ENCODE measurements at regions not wholly inside any gene's neighbourhood (a gene's known extent, or its start where the extent isn't known, plus 50 kb on each side); places are given as distances from the start of the nearest gene placed in this dataset.
"Not testable (repeated sequence)": the region's sequence is repeated elsewhere in the genome, so short reads cannot be mapped to it uniquely, and the experiment has no call there.

DNA sequence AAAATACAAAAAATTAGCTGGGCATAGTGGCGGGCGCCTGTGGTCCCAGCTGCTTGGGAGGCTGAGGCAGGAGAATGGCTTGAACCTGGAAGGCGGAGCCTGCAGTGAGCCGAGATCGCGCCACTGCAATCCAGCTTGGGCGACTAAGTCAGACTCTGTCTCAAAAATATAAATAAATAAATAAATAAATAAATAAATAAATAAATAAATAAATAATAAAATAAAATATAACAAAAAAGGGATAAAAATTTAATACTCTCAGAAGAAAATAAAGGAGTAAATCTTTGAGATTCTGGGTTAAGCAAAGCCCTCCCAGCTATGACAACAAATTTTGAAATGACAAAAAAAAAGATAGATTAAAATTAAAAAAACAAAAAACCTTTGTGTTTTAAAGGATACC, 525.7 kb upstream of the CYLC2 start:
- not testable (repeated sequence) for H3K14ac ChIP-seq (ENCODE audit: low read length in 2 of 2); H2BK15ac ChIP-seq (ENCODE audit: low read depth, poor library complexity, severe bottlenecking); H4K8ac ChIP-seq (ENCODE audit: low read length); H4K91ac ChIP-seq (ENCODE audit: low read length); H3K79me1 ChIP-seq (replicated peaks; ENCODE audit: low read length, poor library complexity, severe bottlenecking); H3K23ac ChIP-seq (ENCODE audit: low read length in 2 of 2); H3K9ac ChIP-seq (ENCODE audit: low read length); H2BK5ac ChIP-seq (ENCODE audit: low read depth, low read length, poor library complexity, severe bottlenecking); H3K18ac ChIP-seq (ENCODE audit: low read depth in 1 of 2, low read length in 2 of 2); H2BK12ac ChIP-seq (ENCODE audit: low read length in 2 of 2); H2AK5ac ChIP-seq (ENCODE audit: low read length, severe bottlenecking); H2BK120ac ChIP-seq (ENCODE audit: low read depth, low read length); DNase-seq; H3K4ac ChIP-seq (ENCODE audit: low read depth in 1 of 2, low read length in 2 of 2); H3K4me2 ChIP-seq (ENCODE audit: low read length, poor library complexity, severe bottlenecking); H3K9me3 ChIP-seq (ENCODE audit: control insufficient read depth, low read length); H3K27me3 ChIP-seq (ENCODE audit: control insufficient read depth in 1 of 2, insufficient read depth in 1 of 2, low read length in 2 of 2); H3K4me3 ChIP-seq (ENCODE audit: insufficient read depth in 1 of 2, low read depth in 1 of 2, low read length in 2 of 2); H3K4me1 ChIP-seq (ENCODE audit: control insufficient read depth, insufficient read depth, low read depth, low read length); H3K27ac ChIP-seq (ENCODE audit: low read length, poor library complexity, severe bottlenecking); H2AFZ ChIP-seq (ENCODE audit: low read depth, low read length); H3K36me3 ChIP-seq (ENCODE audit: control insufficient read depth in 1 of 2, insufficient read depth in 2 of 2, low read depth in 1 of 2, low read length in 2 of 2)
- WGBS: 83% methylated on average over 1 of the region's 7 CpGs

DNA sequence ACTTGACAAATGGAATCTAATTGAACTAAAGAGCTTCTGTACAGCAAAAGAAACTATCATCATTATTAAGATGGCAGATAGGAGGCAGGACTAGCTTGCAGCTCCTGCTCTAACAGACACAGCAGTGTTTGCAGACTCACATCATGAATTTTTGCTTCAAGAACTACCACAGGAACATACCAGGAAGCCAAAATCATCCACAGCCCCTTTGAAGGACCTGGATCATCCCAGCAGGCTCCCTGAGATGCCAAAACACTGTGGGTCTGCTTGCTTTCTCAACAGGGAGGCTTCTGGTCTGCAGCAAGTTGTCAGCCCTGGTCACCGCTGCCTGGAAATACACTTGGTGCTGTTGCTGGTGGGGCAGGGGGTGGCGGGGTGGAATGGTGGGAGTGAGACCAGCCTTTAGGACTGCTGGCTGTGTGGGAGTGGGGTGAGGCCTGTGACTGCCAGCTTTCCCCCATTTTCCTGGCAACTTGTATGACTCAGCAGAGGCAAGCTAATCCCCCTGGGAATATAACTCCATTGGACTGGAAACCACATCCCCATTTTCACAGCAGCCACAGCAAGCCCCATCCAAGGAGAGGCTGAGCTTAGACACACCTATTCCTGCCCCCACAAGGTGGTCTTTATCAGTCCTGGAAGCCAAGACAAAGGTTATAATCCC, 533.8 kb upstream of the CYLC2 start:
- H3K23ac ChIP-seq (ENCODE audit: low read length in 2 of 2): no peak overlapping the region
- H3K18ac ChIP-seq (ENCODE audit: low read depth in 1 of 2, low read length in 2 of 2): no peak overlapping the region
- H2AFZ ChIP-seq (ENCODE audit: low read depth, low read length): no peak overlapping the region
- no peak overlapping the region for H4K91ac ChIP-seq (ENCODE audit: low read length)
- H2BK5ac ChIP-seq (ENCODE audit: low read depth, low read length, poor library complexity, severe bottlenecking): no peak overlapping the region
- H2BK15ac ChIP-seq (ENCODE audit: low read depth, poor library complexity, severe bottlenecking): no peak overlapping the region
- H3K27me3 ChIP-seq (ENCODE audit: control insufficient read depth in 1 of 2, insufficient read depth in 1 of 2, low read length in 2 of 2): no peaks in the 10 kb centered on the region
- H3K27ac ChIP-seq (ENCODE audit: low read length, poor library complexity, severe bottlenecking): no peak overlapping the region
- H3K79me1 ChIP-seq (replicated peaks; ENCODE audit: low read length, poor library complexity, severe bottlenecking): no peaks in the 10 kb centered on the region
- no peak overlapping the region for H2BK12ac ChIP-seq (ENCODE audit: low read length in 2 of 2)
- no peak overlapping the region for H2BK120ac ChIP-seq (ENCODE audit: low read depth, low read length)
- no peaks in the 10 kb centered on the region for H3K4me1 ChIP-seq (ENCODE audit: control insufficient read depth, insufficient read depth, low read depth, low read length)
- no peak for DNase-seq
- H3K4ac ChIP-seq (ENCODE audit: low read depth in 1 of 2, low read length in 2 of 2): no peak overlapping the region
- no peak overlapping the region for H3K14ac ChIP-seq (ENCODE audit: low read length in 2 of 2)
- H3K4me3 ChIP-seq (ENCODE audit: insufficient read depth in 1 of 2, low read depth in 1 of 2, low read length in 2 of 2): no peak overlapping the region
- H3K4me2 ChIP-seq (ENCODE audit: low read length, poor library complexity, severe bottlenecking): no peak overlapping the region
- H2AK5ac ChIP-seq (ENCODE audit: low read length, severe bottlenecking): no peak overlapping the region
- H4K8ac ChIP-seq (ENCODE audit: low read length): no peak overlapping the region
- WGBS: 82% methylated on average over 1 of the region's 2 CpGs
- no peak overlapping the region for H3K9ac ChIP-seq (ENCODE audit: low read length)
- H3K9me3 ChIP-seq (ENCODE audit: control insufficient read depth, low read length): no peaks in the 10 kb centered on the region
- no peaks in the 10 kb centered on the region for H3K36me3 ChIP-seq (ENCODE audit: control insufficient read depth in 1 of 2, insufficient read depth in 2 of 2, low read depth in 1 of 2, low read length in 2 of 2)

DNA sequence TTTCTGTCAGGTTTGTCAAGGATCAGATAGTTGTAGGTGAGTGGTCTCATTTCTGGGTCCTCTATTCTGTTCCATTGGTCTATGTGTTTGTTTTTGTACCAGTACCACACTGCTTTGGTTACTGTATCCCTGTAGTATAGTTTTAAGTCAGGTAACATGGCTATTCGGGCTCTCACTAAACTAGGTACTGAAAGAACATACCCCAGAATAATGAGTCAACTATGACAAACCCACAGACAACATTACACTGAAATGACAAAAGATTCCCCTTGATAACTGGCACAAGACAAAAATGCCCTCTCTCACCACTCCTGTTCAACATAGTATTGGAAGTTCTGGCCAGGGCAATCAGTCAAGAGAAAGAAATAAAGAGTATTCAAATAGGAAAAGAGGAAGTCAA, 535.3 kb upstream of the CYLC2 start:
- H3K27me3 ChIP-seq (ENCODE audit: control insufficient read depth in 1 of 2, insufficient read depth in 1 of 2, low read length in 2 of 2): no peaks in the 10 kb centered on the region
- no peak overlapping the region for H4K91ac ChIP-seq (ENCODE audit: low read length)
- no peaks in the 10 kb centered on the region for H3K4me1 ChIP-seq (ENCODE audit: control insufficient read depth, insufficient read depth, low read depth, low read length)
- H2BK120ac ChIP-seq (ENCODE audit: low read depth, low read length): no peak overlapping the region
- no peaks in the 10 kb centered on the region for H3K36me3 ChIP-seq (ENCODE audit: control insufficient read depth in 1 of 2, insufficient read depth in 2 of 2, low read depth in 1 of 2, low read length in 2 of 2)
- no peak overlapping the region for H2BK15ac ChIP-seq (ENCODE audit: low read depth, poor library complexity, severe bottlenecking)
- no peak overlapping the region for H3K9ac ChIP-seq (ENCODE audit: low read length)
- no peak overlapping the region for H2AK5ac ChIP-seq (ENCODE audit: low read length, severe bottlenecking)
- H4K8ac ChIP-seq (ENCODE audit: low read length): no peak overlapping the region
- H3K23ac ChIP-seq (ENCODE audit: low read length in 2 of 2): no peak overlapping the region
- no peak overlapping the region for H3K27ac ChIP-seq (ENCODE audit: low read length, poor library complexity, severe bottlenecking)
- H3K18ac ChIP-seq (ENCODE audit: low read depth in 1 of 2, low read length in 2 of 2): no peak overlapping the region
- no peaks in the 10 kb centered on the region for H3K79me1 ChIP-seq (replicated peaks; ENCODE audit: low read length, poor library complexity, severe bottlenecking)
- H3K14ac ChIP-seq (ENCODE audit: low read length in 2 of 2): no peak overlapping the region
- no peaks in the 10 kb centered on the region for H3K9me3 ChIP-seq (ENCODE audit: control insufficient read depth, low read length)
- H3K4me2 ChIP-seq (ENCODE audit: low read length, poor library complexity, severe bottlenecking): no peak overlapping the region
- H2BK5ac ChIP-seq (ENCODE audit: low read depth, low read length, poor library complexity, severe bottlenecking): no peak overlapping the region
- 50% methylated on average over 1 of the region's 1 CpG for WGBS
- no peak overlapping the region for H3K4ac ChIP-seq (ENCODE audit: low read depth in 1 of 2, low read length in 2 of 2)
- no peak for DNase-seq
- no peak overlapping the region for H3K4me3 ChIP-seq (ENCODE audit: insufficient read depth in 1 of 2, low read depth in 1 of 2, low read length in 2 of 2)
- H2BK12ac ChIP-seq (ENCODE audit: low read length in 2 of 2): no peak overlapping the region
- H2AFZ ChIP-seq (ENCODE audit: low read depth, low read length): no peak overlapping the region

DNA sequence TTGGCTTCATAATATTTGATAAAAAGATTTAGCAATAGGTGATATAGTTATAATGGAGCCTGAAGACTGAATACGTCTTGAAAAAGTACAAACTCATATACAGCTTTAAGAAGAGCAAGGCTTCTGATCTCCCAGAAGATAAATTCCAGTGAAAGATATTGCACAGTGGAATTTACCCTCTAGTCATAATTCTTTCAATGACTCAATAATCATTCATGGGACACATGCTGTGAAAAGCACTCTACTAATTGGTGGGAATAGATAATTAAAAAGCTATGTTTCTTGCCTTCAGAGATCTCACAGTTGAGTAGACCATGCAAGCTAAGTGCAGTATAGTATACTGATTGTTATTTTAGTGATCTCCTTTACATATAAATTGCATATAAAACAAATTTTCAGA, 538.6 kb upstream of the CYLC2 start:
- Histone ChIP-seq H2BK5ac (ENCODE audit: low read depth, low read length, poor library complexity, severe bottlenecking) (no peak overlapping the region), H3K14ac (ENCODE audit: low read length in 2 of 2) (no peak overlapping the region), H3K9me3 (ENCODE audit: control insufficient read depth, low read length) (no peaks in the 10 kb centered on the region), H3K4ac (ENCODE audit: low read depth in 1 of 2, low read length in 2 of 2) (no peak overlapping the region), H3K4me2 (ENCODE audit: low read length, poor library complexity, severe bottlenecking) (no peak overlapping the region), H3K79me1 (replicated peaks; ENCODE audit: low read length, poor library complexity, severe bottlenecking) (no peaks in the 10 kb centered on the region), H2AK5ac (ENCODE audit: low read length, severe bottlenecking) (no peak overlapping the region), H3K27ac (ENCODE audit: low read length, poor library complexity, severe bottlenecking) (no peak overlapping the region), H4K8ac (ENCODE audit: low read length) (no peak overlapping the region), H2BK120ac (ENCODE audit: low read depth, low read length) (no peak overlapping the region), H3K36me3 (ENCODE audit: control insufficient read depth in 1 of 2, insufficient read depth in 2 of 2, low read depth in 1 of 2, low read length in 2 of 2) (no peaks in the 10 kb centered on the region), H3K18ac (ENCODE audit: low read depth in 1 of 2, low read length in 2 of 2) (no peak overlapping the region), H3K4me3 (ENCODE audit: insufficient read depth in 1 of 2, low read depth in 1 of 2, low read length in 2 of 2) (no peak overlapping the region), H2AFZ (ENCODE audit: low read depth, low read length) (no peak overlapping the region), H2BK12ac (ENCODE audit: low read length in 2 of 2) (no peak overlapping the region), H3K4me1 (ENCODE audit: control insufficient read depth, insufficient read depth, low read depth, low read length) (no peaks in the 10 kb centered on the region), H3K23ac (ENCODE audit: low read length in 2 of 2) (no peak overlapping the region), H3K27me3 (ENCODE audit: control insufficient read depth in 1 of 2, insufficient read depth in 1 of 2, low read length in 2 of 2) (no peaks in the 10 kb centered on the region), H3K9ac (ENCODE audit: low read length) (no peak overlapping the region), H2BK15ac (ENCODE audit: low read depth, poor library complexity, severe bottlenecking) (no peak overlapping the region), H4K91ac (ENCODE audit: low read length) (no peak overlapping the region)
- no peak for DNase-seq
- no CpG with 5 or more reads among the region's 1 CpG for whole genome bisulfite sequencing
